AG09319 (cell line): ENCODE measurements at regions not wholly inside any gene's neighbourhood (a gene's known extent, or its start where the extent isn't known, plus 50 kb on each side); places are given as distances from the start of the nearest gene placed in this dataset.

Experiments used
- DNase-seq: peaks from one replicate; pipeline ENCODE4 v3.0.0-alpha.2; 2010; ENCODE audit warnings: low read depth; ENCODE audit errors: extremely low read depth
- TF ChIP-seq, protein P1 (sequence below): IDR thresholded peaks from 2 replicates; pipeline ENCODE4 v1.5.1; 2011; ENCODE audit warnings: low read depth, mild to moderate bottlenecking, inconsistent platforms, low read length, moderate library complexity

DNA sequence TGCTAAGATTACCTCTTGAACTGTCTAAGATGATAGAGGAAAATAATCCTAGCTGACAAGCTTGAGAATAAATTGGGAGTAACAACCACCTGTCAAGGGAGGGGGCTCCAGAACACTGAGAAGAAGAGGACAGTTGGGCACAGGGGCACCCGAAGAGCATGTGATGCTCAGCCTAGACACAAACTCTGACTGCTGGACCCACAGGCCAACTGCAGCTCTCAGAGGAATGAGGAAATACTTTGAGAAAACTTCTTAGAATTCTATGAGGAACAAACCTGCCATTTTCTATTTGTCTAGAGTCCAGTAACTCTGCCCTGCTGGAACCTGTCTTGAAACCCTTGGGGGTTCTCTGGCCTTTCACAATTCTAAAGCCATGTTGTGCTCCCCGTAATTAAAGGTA is 124.1 kb upstream of the KCNK2 start:
- DNase-seq, result no peak
- TF ChIP-seq, protein P1, sequence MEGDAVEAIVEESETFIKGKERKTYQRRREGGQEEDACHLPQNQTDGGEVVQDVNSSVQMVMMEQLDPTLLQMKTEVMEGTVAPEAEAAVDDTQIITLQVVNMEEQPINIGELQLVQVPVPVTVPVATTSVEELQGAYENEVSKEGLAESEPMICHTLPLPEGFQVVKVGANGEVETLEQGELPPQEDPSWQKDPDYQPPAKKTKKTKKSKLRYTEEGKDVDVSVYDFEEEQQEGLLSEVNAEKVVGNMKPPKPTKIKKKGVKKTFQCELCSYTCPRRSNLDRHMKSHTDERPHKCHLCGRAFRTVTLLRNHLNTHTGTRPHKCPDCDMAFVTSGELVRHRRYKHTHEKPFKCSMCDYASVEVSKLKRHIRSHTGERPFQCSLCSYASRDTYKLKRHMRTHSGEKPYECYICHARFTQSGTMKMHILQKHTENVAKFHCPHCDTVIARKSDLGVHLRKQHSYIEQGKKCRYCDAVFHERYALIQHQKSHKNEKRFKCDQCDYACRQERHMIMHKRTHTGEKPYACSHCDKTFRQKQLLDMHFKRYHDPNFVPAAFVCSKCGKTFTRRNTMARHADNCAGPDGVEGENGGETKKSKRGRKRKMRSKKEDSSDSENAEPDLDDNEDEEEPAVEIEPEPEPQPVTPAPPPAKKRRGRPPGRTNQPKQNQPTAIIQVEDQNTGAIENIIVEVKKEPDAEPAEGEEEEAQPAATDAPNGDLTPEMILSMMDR, result no peak

- DNase-seq, result no peak
- TF ChIP-seq, protein P1, result no peak; the same call in 1 of the 2 replicates
These were observed 116.2 kb upstream of the KCNK2 start for GRCh38 chr1:214966346-214966745.

GRCh38 chr1:214967865-214968575 is 114.5 kb upstream of the KCNK2 start:
- TF ChIP-seq, protein P1, result no peak
- no peak for DNase-seq

- TF ChIP-seq, protein P1, result no peak
- no peak for DNase-seq
These were observed 112.5 kb upstream of the KCNK2 start for GRCh38 chr1:214970016-214970415.

GRCh38 chr1:214971071-214971470 is 111.5 kb upstream of the KCNK2 start:
- DNase-seq, result no peak
- TF ChIP-seq, protein P1, result no peak

GRCh38 chr1:214974002-214974401 is 108.5 kb upstream of the KCNK2 start:
- DNase-seq, result no peak
- TF ChIP-seq, protein P1, result no peak

DNA sequence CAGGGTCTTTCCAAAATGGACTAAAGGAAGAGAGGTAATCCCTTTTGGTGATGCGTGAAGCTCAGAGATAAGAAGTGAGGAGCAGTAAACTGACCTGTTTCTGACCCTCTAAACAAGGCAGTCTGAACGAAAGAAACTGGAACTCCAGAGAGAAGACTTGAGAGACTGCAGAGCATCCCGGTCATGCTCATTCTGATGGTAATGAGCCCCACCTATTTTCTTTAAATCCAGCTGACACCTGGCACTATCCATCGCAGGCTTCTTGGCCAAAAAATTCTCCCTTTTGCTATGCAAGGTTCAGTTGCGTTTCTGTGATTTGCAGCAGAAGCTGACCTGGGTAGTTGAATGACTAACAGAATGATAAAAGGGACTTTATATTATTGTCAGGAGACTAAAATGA is 105.9 kb upstream of the KCNK2 start:
- DNase-seq, result no peak
- TF ChIP-seq, protein P1, result no peak
